ENCODE measurements at regions not wholly inside any gene's neighbourhood (a gene's known extent, or its start where the extent isn't known, plus 50 kb on each side); places are given as distances from the start of the nearest gene placed in this dataset.

GRCh38 chr5:135671052-135671705 lies 92.4 kb upstream of the CXCL14 start:
- TF ChIP-seq CTCF (IDR thresholded peaks at IDR 0.05) (no peak), CHD2 (IDR thresholded peaks at IDR 0.05; ENCODE audit: low read length, partially characterized antibody) (no peak)

Data from A549 (cell line).